Esophagus squamous epithelium (tissue), 5 donors: ENCODE measurements at regions not wholly inside any gene's neighbourhood (a gene's known extent, or its start where the extent isn't known, plus 50 kb on each side); places are given as distances from the start of the nearest gene placed in this dataset.

ENCODE experiments used
- DNase-seq: peaks from one replicate; lab custom pipeline; 2025; lab: John Stamatoyannopoulos, UW
- H3K27ac ChIP-seq, 4 donors: fragments of 200-600 bp; sonication (generic); one replicate each; pipeline ENCODE4 v1.5.1; 2016 to 2019; ENCODE audit warnings: mild to moderate bottlenecking in 1 of 4
- H3K27me3 ChIP-seq, 4 donors: fragments of 200-600 bp; sonication (generic); 1 replicate in 3 of 4; 2 replicates in 1 of 4; pipeline versions ENCODE4 v1.5.1 to v1.6.0; 2017 to 2021; ENCODE audit warnings: antibody characterized with exemption in 1 of 4
- H3K36me3 ChIP-seq, 3 donors: fragments of 200-600 bp; sonication (generic); one replicate each; pipeline ENCODE4 v1.5.1; 2016 to 2019
- H3K4me1 ChIP-seq, 3 donors: fragments of 200-600 bp; sonication (generic); one replicate each; pipeline ENCODE4 v1.5.1; 2017 to 2019
- H3K4me3 ChIP-seq, 4 donors: fragments of 200-600 bp; sonication (generic); 1 replicate in 3 of 4; 2 replicates in 1 of 4; pipeline ENCODE4 v1.5.1; 2016 to 2019; ENCODE audit warnings: mild to moderate bottlenecking in 2 of 4, moderate library complexity in 1 of 4
- H3K9me3 ChIP-seq, 3 donors: fragments of 200-600 bp; sonication (generic); one replicate each; pipeline ENCODE4 v1.5.1; 2016 to 2019
- POLR2A ChIP-seq, 4 donors: fragments of 450-650 bp; IDR thresholded peaks; one replicate each; pipeline ENCODE4 v1.6.1; 2017; ENCODE audit warnings: antibody characterized with exemption in 4 of 4, mild to moderate bottlenecking in 4 of 4, moderate library complexity in 3 of 4
- WGBS, 2 donors: methylation state at CpG; one replicate each; pipeline ENCODE4 v1.1.5; 2018; 5-methylcytosine and 5-hydroxymethylcytosine counted together
- intact Hi-C: fragments of 100-400 bp; cut with DNase I; formaldehyde crosslinking; loops from one replicate; pipeline ENCODE4 v1.15.0; 2022
- TF ChIP-seq, protein P1 (sequence below), 6 experiments: fragments of 450-650 bp in 4 of 6; fragments of 200-600 bp in 2 of 6; sonication (generic) in 2 of 6; IDR thresholded peaks; one replicate each; pipeline ENCODE4 v1.5.1; 2016 to 2019; ENCODE audit warnings: antibody characterized with exemption in 6 of 6, mild to moderate bottlenecking in 4 of 6, moderate library complexity in 4 of 6
- donor health status: DM: yes; HTN: yes; CAD: no.

DNA sequence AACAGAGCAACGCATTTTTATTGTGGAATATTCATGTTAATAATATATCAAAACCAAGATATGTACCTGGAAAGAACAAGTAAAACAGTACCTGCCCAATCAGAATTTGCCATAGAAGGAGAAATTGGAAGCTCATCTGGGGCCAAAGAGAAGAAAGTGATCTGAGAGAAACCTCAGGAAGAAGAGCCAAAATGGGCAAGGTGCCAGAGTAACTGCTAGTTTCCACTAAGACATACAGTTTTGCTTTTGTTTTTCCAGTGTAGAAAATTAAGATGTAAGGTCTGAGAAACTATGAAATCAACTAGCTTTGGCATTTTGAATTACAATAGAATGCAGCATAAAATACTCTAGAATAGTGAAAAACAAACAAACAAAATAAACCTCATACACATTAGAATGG lies 2201.2 kb downstream of the ARAP2 start:
- Histone ChIP-seq H3K36me3 (no peaks in the 10 kb centered on the region), H3K4me3 (no peak overlapping the region), H3K4me1 (no peaks in the 10 kb centered on the region), H3K27ac (no peak overlapping the region), H3K27me3 (no peaks in the 10 kb centered on the region), H3K9me3 (no peaks in the 10 kb centered on the region)
- 70 to 92% methylated on average over 1 of the region's 1 CpG for WGBS, 2 donors
- intact Hi-C loops: no loop called here
- DNase-seq: no peak
- no peak for TF ChIP-seq POLR2A (IDR thresholded peaks at IDR 0.05)
- TF ChIP-seq, protein P1, sequence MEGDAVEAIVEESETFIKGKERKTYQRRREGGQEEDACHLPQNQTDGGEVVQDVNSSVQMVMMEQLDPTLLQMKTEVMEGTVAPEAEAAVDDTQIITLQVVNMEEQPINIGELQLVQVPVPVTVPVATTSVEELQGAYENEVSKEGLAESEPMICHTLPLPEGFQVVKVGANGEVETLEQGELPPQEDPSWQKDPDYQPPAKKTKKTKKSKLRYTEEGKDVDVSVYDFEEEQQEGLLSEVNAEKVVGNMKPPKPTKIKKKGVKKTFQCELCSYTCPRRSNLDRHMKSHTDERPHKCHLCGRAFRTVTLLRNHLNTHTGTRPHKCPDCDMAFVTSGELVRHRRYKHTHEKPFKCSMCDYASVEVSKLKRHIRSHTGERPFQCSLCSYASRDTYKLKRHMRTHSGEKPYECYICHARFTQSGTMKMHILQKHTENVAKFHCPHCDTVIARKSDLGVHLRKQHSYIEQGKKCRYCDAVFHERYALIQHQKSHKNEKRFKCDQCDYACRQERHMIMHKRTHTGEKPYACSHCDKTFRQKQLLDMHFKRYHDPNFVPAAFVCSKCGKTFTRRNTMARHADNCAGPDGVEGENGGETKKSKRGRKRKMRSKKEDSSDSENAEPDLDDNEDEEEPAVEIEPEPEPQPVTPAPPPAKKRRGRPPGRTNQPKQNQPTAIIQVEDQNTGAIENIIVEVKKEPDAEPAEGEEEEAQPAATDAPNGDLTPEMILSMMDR (IDR thresholded peaks at IDR 0.05): no peak

DNA sequence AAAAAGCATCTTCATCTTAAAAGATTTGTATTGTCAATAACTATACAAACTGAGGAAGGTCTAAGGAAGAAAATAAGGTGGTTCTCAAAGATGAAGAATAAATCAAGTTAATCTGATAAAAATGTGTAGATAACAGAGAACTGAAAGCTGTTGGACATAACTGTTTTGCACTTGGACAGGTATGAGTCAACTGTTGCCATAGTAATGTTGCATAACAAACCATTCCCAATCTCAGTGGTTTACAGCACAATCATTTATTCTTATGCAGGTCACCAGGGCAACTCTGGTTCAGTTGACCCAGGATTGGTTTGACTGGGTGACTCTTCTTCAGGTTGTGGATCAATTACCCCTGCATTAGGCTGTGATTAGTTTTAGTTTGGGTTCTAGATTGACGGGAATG lies 2197.7 kb downstream of the ARAP2 start:
- TF ChIP-seq, protein P1 (IDR thresholded peaks at IDR 0.05): no peak
- TF ChIP-seq POLR2A (IDR thresholded peaks at IDR 0.05): no peak
- Histone ChIP-seq H3K27ac (no peak overlapping the region), H3K4me3 (no peak overlapping the region), H3K36me3 (no peaks in the 10 kb centered on the region), H3K4me1 (no peaks in the 10 kb centered on the region), H3K9me3 (no peaks in the 10 kb centered on the region), H3K27me3 (no peaks in the 10 kb centered on the region)
- intact Hi-C loops: no loop called here
- 75 to 88% methylated on average over 1 of the region's 1 CpG for WGBS, 2 donors
- DNase-seq: no peak

DNA sequence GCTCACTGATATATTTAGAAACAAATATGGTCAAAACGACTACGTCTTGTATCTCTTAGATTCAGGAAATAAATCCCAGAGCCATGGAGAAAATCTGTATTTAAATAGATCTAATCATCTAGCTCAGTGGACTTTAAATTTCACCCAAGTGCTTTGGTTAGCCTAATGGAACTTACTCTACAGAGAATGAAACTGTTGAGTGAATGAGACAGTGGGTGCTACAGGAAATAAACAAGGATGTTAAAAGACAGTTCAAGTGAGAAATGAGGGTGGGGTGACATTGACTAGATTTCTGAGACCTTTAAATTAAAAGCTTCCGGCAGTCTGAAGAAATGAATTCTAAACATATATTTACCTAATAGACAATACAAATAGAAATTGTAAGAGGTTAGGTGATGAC lies 2197.0 kb downstream of the ARAP2 start:
- WGBS, 2 donors: 71 to 84% methylated on average over 3 of the region's 3 CpGs
- TF ChIP-seq, protein P1 (IDR thresholded peaks at IDR 0.05): no peak
- no peak for TF ChIP-seq POLR2A (IDR thresholded peaks at IDR 0.05)

DNA sequence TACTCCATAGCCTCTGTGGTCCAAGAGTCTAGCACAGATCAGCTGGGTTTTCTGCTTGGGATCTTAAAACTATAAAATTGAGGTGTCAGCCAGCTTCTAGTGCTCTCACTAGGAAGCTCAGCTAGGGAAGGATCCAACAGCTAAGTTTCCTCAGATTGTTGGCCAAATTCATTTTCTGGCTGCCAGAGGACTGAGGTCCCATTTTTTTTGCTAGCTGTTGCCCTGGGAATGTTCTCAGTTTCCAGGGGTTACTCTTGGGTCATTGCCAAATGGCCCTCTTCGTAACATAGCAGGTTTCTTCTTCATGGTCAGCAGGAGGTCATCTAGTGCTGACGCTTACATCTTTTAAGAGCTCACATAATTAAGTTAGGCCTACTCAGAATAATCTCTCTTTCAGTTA lies 2178.2 kb downstream of the ARAP2 start:
- H3K36me3 ChIP-seq: no peaks in the 10 kb centered on the region
- TF ChIP-seq POLR2A (IDR thresholded peaks at IDR 0.05): no peak
- TF ChIP-seq, protein P1 (IDR thresholded peaks at IDR 0.05): no peak

More for the DNA sequence above, 2197.0 kb downstream of the ARAP2 start:
- Histone ChIP-seq H3K27ac (no peak overlapping the region), H3K36me3 (no peaks in the 10 kb centered on the region), H3K27me3 (no peaks in the 10 kb centered on the region), H3K4me1 (no peaks in the 10 kb centered on the region), H3K9me3 (no peaks in the 10 kb centered on the region), H3K4me3 (no peak overlapping the region)
- DNase-seq: no peak
- intact Hi-C loops: no loop called here

DNA sequence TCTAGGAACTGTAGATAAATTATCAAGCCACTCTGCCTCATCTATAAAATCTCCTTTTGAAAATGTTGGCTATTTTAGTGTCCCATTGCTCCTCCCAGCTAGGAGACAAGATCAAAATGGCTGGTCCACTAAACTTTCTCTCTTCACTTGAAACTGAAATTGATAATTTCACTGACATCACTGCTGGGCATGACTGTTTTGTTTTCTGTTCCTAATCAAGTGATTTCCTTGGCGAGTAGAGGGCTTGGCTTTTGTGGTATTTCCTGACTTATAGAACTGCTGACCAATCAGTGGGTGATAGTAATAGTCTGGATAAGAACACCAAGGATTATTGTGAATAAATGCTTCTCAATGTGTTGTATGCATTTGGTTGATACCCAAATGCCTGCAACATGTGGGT lies 2152.9 kb downstream of the ARAP2 start:
- intact Hi-C loops: no loop called here
- WGBS, 2 donors: 56 to 60% methylated on average over 1 of the region's 1 CpG
- H3K4me3 ChIP-seq: no peak overlapping the region

More for the DNA sequence above, 2178.2 kb downstream of the ARAP2 start:
- Histone ChIP-seq H3K9me3 (no peaks in the 10 kb centered on the region), H3K4me1 (no peaks in the 10 kb centered on the region), H3K4me3 (no peak overlapping the region), H3K27me3 (no peaks in the 10 kb centered on the region), H3K27ac (no peak overlapping the region)
- intact Hi-C loops: no loop called here
- 53 to 66% methylated on average over 2 of the region's 2 CpGs for WGBS, 2 donors
- no peak for DNase-seq

More for the DNA sequence above, 2152.9 kb downstream of the ARAP2 start:
- no peak overlapping the region for H3K27ac ChIP-seq
- H3K27me3 ChIP-seq: no peaks in the 10 kb centered on the region
- no peaks in the 10 kb centered on the region for H3K9me3 ChIP-seq
- no peaks in the 10 kb centered on the region for H3K36me3 ChIP-seq
- no peak for TF ChIP-seq POLR2A (IDR thresholded peaks at IDR 0.05)
- TF ChIP-seq, protein P1 (IDR thresholded peaks at IDR 0.05): no peak
- DNase-seq: no peak
- H3K4me1 ChIP-seq: no peaks in the 10 kb centered on the region
